H9 (cell line): ENCODE measurements at regions not wholly inside any gene's neighbourhood (a gene's known extent, or its start where the extent isn't known, plus 50 kb on each side); places are given as distances from the start of the nearest gene placed in this dataset.

Source experiments
- DNase-seq: peaks from one replicate; pipeline ENCODE4 v3.0.0-alpha.2; 2017
- H2AFZ ChIP-seq: one replicate; pipeline ENCODE4 v1.6.1; 2013; ENCODE audit warnings: mild to moderate bottlenecking, low read length, control low read depth, moderate library complexity
- H2AK5ac ChIP-seq: 2 replicates; pipeline ENCODE4 v1.6.1; 2013; ENCODE audit warnings: low read length, control low read depth, mixed read lengths; ENCODE audit not compliant: insufficient read length
- H2BK120ac ChIP-seq: one replicate; pipeline ENCODE4 v1.6.1; 2013; ENCODE audit warnings: low read depth, mild to moderate bottlenecking, low read length, control low read depth, inconsistent platforms; ENCODE audit not compliant: poor library complexity, severe bottlenecking
- H2BK12ac ChIP-seq: 2 replicates; pipeline ENCODE4 v1.6.1; 2013; ENCODE audit warnings: low read length, control low read depth, mixed read lengths, low read depth; ENCODE audit not compliant: insufficient read length
- H2BK15ac ChIP-seq: 2 replicates; pipeline ENCODE4 v1.6.1; 2013; ENCODE audit warnings: low read depth, low read length, control low read depth
- H2BK20ac ChIP-seq: one replicate; pipeline ENCODE4 v1.6.1; 2013; ENCODE audit warnings: low read depth, mild to moderate bottlenecking, low read length, control low read depth, inconsistent platforms; ENCODE audit not compliant: poor library complexity, severe bottlenecking
- H2BK5ac ChIP-seq: 2 replicates; pipeline ENCODE4 v1.6.1; 2013; ENCODE audit warnings: low read length, control low read depth, mixed read lengths; ENCODE audit not compliant: insufficient read length
- H3K14ac ChIP-seq: 2 replicates; pipeline ENCODE4 v1.6.1; 2013; ENCODE audit warnings: low read length, control low read depth; ENCODE audit not compliant: insufficient read depth
- H3K18ac ChIP-seq: 2 replicates; pipeline ENCODE4 v1.6.1; 2013; ENCODE audit warnings: low read depth, mild to moderate bottlenecking, mixed read lengths, low read length, control low read depth; ENCODE audit not compliant: insufficient read length
- H3K23ac ChIP-seq: 2 replicates; pipeline ENCODE4 v1.6.1; 2013; ENCODE audit warnings: low read length, control low read depth, mixed read lengths, low read depth; ENCODE audit not compliant: insufficient read length
- H3K23me2 ChIP-seq: 2 replicates; pipeline ENCODE4 v1.6.1; 2013; ENCODE audit warnings: low read depth, mild to moderate bottlenecking, mixed read lengths, low read length, control low read depth; ENCODE audit not compliant: insufficient read length, poor library complexity, severe bottlenecking
- H3K27ac ChIP-seq: 2 replicates; pipeline ENCODE4 v1.5.1; 2013; ENCODE audit warnings: low read length, control low read depth, mixed read lengths, low read depth; ENCODE audit not compliant: insufficient read length
- H3K27me3 ChIP-seq: 2 replicates; pipeline ENCODE4 v1.6.1; 2013; ENCODE audit warnings: low read length, control low read depth, inconsistent platforms; ENCODE audit not compliant: insufficient read depth
- H3K4ac ChIP-seq: 2 replicates; pipeline ENCODE4 v1.6.1; 2013; ENCODE audit warnings: low read depth, mild to moderate bottlenecking, control low read depth, inconsistent platforms, low read length, moderate library complexity
- H3K4me1 ChIP-seq: 2 replicates; pipeline ENCODE4 v1.6.1; 2013; ENCODE audit warnings: low read length, control low read depth, inconsistent platforms; ENCODE audit not compliant: insufficient read depth
- H3K4me2 ChIP-seq: 2 replicates; pipeline ENCODE4 v1.6.1; 2013; ENCODE audit warnings: low read length, control low read depth, mixed read lengths; ENCODE audit not compliant: insufficient read length, insufficient read depth
- H3K56ac ChIP-seq: 2 replicates; pipeline ENCODE4 v1.6.1; 2013; ENCODE audit warnings: low read depth, mild to moderate bottlenecking, mixed read lengths, low read length, control low read depth; ENCODE audit not compliant: insufficient read length
- H3K79me1 ChIP-seq: 2 replicates; pipeline ENCODE4 v1.6.1; 2013; ENCODE audit warnings: low read depth, mild to moderate bottlenecking, moderate library complexity, low read length, control low read depth, inconsistent platforms; ENCODE audit not compliant: insufficient read depth, poor library complexity, severe bottlenecking
- H3K79me2 ChIP-seq: 2 replicates; pipeline ENCODE4 v1.6.1; 2013; ENCODE audit warnings: low read length, control low read depth, inconsistent platforms; ENCODE audit not compliant: insufficient read depth
- H3K9ac ChIP-seq: 2 replicates; pipeline ENCODE4 v1.6.1; 2013; ENCODE audit warnings: low read length, control low read depth, mixed read lengths; ENCODE audit not compliant: insufficient read length; ENCODE audit errors: extremely low read depth
- H3K9me3 ChIP-seq: one replicate; pipeline ENCODE4 v1.6.1; 2013; ENCODE audit warnings: low read depth, low read length, inconsistent platforms; ENCODE audit not compliant: control insufficient read depth
- H3T11ph ChIP-seq: one replicate; pipeline ENCODE4 v1.6.1; 2013; ENCODE audit warnings: mild to moderate bottlenecking, low read length, control low read depth, inconsistent platforms
- H4K20me1 ChIP-seq: one replicate; pipeline ENCODE4 v1.6.1; 2013; ENCODE audit not compliant: control insufficient read depth, insufficient read length, insufficient read depth
- H4K5ac ChIP-seq: 2 replicates; pipeline ENCODE4 v1.6.1; 2013; ENCODE audit warnings: low read depth, mild to moderate bottlenecking, mixed read lengths, low read length, control low read depth; ENCODE audit not compliant: insufficient read length
- H4K8ac ChIP-seq: replicated peaks from 2 replicates; pipeline ENCODE4 v1.6.1; 2013; ENCODE audit warnings: low read length, control low read depth, mixed read lengths, low read depth; ENCODE audit not compliant: insufficient read length
- H4K91ac ChIP-seq: 2 replicates; pipeline ENCODE4 v1.6.1; 2013; ENCODE audit warnings: low read depth, mild to moderate bottlenecking, moderate library complexity, mixed read lengths, low read length, control low read depth; ENCODE audit not compliant: insufficient read length
- H3K27ac Mint-ChIP-seq, 3 experiments: 2 replicates in 2 of 3; 3 replicates in 1 of 3; pipeline ENCODE4 v1.8.0; 2020 to 2021; ENCODE audit warnings: mixed read lengths in 3 of 3, mild to moderate bottlenecking in 1 of 3, moderate library complexity in 1 of 3
- H3K27me3 Mint-ChIP-seq: 2 replicates; pipeline ENCODE4 v1.8.0; 2021; ENCODE audit warnings: low read depth, mild to moderate bottlenecking, moderate library complexity, mixed read lengths
- H3K36me3 Mint-ChIP-seq, 3 experiments: 2 replicates in 2 of 3; 3 replicates in 1 of 3; pipeline ENCODE4 v1.8.0; 2020 to 2021; ENCODE audit warnings: low read depth in 3 of 3, mixed read lengths in 3 of 3; ENCODE audit not compliant: insufficient read depth in 1 of 3
- H3K4me1 Mint-ChIP-seq, 2 experiments: 2 replicates each; pipeline ENCODE4 v1.8.0; 2020; ENCODE audit warnings: mixed read lengths in 2 of 2
- H3K4me3 Mint-ChIP-seq, 2 experiments: 2 replicates in 1 of 2; 3 replicates in 1 of 2; pipeline ENCODE4 v1.8.0; 2020 to 2021; ENCODE audit warnings: mild to moderate bottlenecking in 2 of 2, mixed read lengths in 2 of 2, moderate library complexity in 1 of 2
- H3K9me3 Mint-ChIP-seq, 2 experiments: 2 replicates in 1 of 2; 3 replicates in 1 of 2; pipeline ENCODE4 v1.8.0; 2020; ENCODE audit warnings: mild to moderate bottlenecking in 2 of 2, mixed read lengths in 2 of 2, moderate library complexity in 1 of 2
- WGBS: extraction: QIAGEN DNeasy Blood & Tissue Kit; methylation state at CpG from one replicate; pipeline ENCODE4 v1.1.7; 2013; ENCODE audit warnings: missing lambda C conversion rate, low lambda C conversion rate, mixed read lengths; ENCODE audit not compliant: insufficient read length; ENCODE audit errors: extremely low coverage; 5-methylcytosine and 5-hydroxymethylcytosine counted together
- TF ChIP-seq, protein P1 (sequence below): fragments of 200-600 bp; sonication (generic); conservative IDR thresholded peaks from 3 replicates; pipeline ENCODE4 v1.8.0; 2021; ENCODE audit warnings: antibody characterized with exemption, mild to moderate bottlenecking

GRCh38 chrX:40479777-40480318 is 100.9 kb upstream of the ATP6AP2 start:
- Histone ChIP-seq H3K4me1 (peaks cover 15% of the 10 kb centered on the region; the same call in 1 of the 2 replicates), H3K23ac (no peak overlapping the region), H2AK5ac (no peak overlapping the region), H3K4me2 (no peak overlapping the region), H3K79me2 (no peaks in the 10 kb centered on the region), H4K20me1 (no peaks in the 10 kb centered on the region), H3K27ac (no peak overlapping the region), H3K14ac (no peak overlapping the region), H2BK20ac (no peak overlapping the region), H3K23me2 (no peaks in the 10 kb centered on the region), H3K56ac (no peak overlapping the region), H3K9me3 (no peaks in the 10 kb centered on the region), H3K4ac (no peak overlapping the region), H2BK12ac (no peak overlapping the region), H4K8ac (no peak overlapping the region), H3K18ac (no peak overlapping the region), H2BK15ac (no peak overlapping the region), H3K27me3 (no peaks in the 10 kb centered on the region), H3K79me1 (no peaks in the 10 kb centered on the region), H3K9ac (no peak overlapping the region), H4K91ac (no peak overlapping the region), H2AFZ (no peak overlapping the region), H2BK5ac (no peak overlapping the region), H4K5ac (no peak overlapping the region), H2BK120ac (no peak overlapping the region), H3T11ph (no peak overlapping the region)
- WGBS, result no CpG with 5 or more reads among the region's 7 CpGs
- TF ChIP-seq, protein P1, sequence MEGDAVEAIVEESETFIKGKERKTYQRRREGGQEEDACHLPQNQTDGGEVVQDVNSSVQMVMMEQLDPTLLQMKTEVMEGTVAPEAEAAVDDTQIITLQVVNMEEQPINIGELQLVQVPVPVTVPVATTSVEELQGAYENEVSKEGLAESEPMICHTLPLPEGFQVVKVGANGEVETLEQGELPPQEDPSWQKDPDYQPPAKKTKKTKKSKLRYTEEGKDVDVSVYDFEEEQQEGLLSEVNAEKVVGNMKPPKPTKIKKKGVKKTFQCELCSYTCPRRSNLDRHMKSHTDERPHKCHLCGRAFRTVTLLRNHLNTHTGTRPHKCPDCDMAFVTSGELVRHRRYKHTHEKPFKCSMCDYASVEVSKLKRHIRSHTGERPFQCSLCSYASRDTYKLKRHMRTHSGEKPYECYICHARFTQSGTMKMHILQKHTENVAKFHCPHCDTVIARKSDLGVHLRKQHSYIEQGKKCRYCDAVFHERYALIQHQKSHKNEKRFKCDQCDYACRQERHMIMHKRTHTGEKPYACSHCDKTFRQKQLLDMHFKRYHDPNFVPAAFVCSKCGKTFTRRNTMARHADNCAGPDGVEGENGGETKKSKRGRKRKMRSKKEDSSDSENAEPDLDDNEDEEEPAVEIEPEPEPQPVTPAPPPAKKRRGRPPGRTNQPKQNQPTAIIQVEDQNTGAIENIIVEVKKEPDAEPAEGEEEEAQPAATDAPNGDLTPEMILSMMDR, result no peak
- no peak overlapping the region for H3K27ac Mint-ChIP-seq
- H3K4me3 Mint-ChIP-seq, result no peak overlapping the region
- H3K36me3 Mint-ChIP-seq, result peaks cover 4 to 11% (median 6%) of the 10 kb centered on the region in 3 experiments; a peak in 5 of 7 replicates
- peaks cover 6% of the 10 kb centered on the region for H3K27me3 Mint-ChIP-seq
- H3K9me3 Mint-ChIP-seq, result peaks cover 76 to 81% of the 10 kb centered on the region in 2 experiments
- DNase-seq, result no peak
- H3K4me1 Mint-ChIP-seq, result peaks cover 23 to 36% of the 10 kb centered on the region in 2 experiments
